CD4-positive, alpha-beta T cell treated with Interleukin-17A for 4 hours (primary cell): ENCODE measurements at regions not wholly inside any gene's neighbourhood (a gene's known extent, or its start where the extent isn't known, plus 50 kb on each side); places are given as distances from the start of the nearest gene placed in this dataset.
"Not testable (repeated sequence)": the region's sequence is repeated elsewhere in the genome, so short reads cannot be mapped to it uniquely, and the experiment has no call there.

Experiments used
- DNase-seq: peaks from one replicate; pipeline ENCODE4 v3.0.0-alpha.2; 2020; ENCODE audit warnings: mixed read lengths

- DNase-seq, result not testable (repeated sequence)
These were observed 676.4 kb upstream of the ZNF337 start for GRCh38 chr20:26373066-26373465.

- no peak for DNase-seq
These were observed 657.9 kb upstream of the ZNF337 start for GRCh38 chr20:26354511-26354910.

GRCh38 chr20:26347396-26347795 lies 650.7 kb upstream of the ZNF337 start:
- DNase-seq, result no peak

- DNase-seq, result peak; percentile 4
These were observed 643.9 kb upstream of the ZNF337 start for GRCh38 chr20:26340460-26341065.

GRCh38 chr20:26324177-26324576 lies 627.5 kb upstream of the ZNF337 start:
- DNase-seq, result peak; percentile 6

GRCh38 chr20:26315054-26315453 lies 618.4 kb upstream of the ZNF337 start:
- DNase-seq, result no peak

- DNase-seq, result not testable (repeated sequence)
These were observed 613.1 kb upstream of the ZNF337 start for GRCh38 chr20:26309720-26310119.

- no peak for DNase-seq
These were observed 612.3 kb upstream of the ZNF337 start for GRCh38 chr20:26308961-26309360.

- peak; percentile 4 for DNase-seq
These were observed 598.4 kb upstream of the ZNF337 start for GRCh38 chr20:26295006-26295405.

- not testable (repeated sequence) for DNase-seq
These were observed 591.9 kb upstream of the ZNF337 start for GRCh38 chr20:26288379-26289061.

- no peak for DNase-seq
These were observed 582.6 kb upstream of the ZNF337 start for GRCh38 chr20:26279238-26279637.

- no peak for DNase-seq
These were observed 580.7 kb upstream of the ZNF337 start for GRCh38 chr20:26277339-26277738.

GRCh38 chr20:26276554-26277210 lies 580.0 kb upstream of the ZNF337 start:
- no peak for DNase-seq

- DNase-seq, result not testable (repeated sequence)
These were observed 572.1 kb upstream of the ZNF337 start for GRCh38 chr20:26268762-26269161.

- DNase-seq, result not testable (repeated sequence)
These were observed 564.3 kb upstream of the ZNF337 start for GRCh38 chr20:26260925-26261324.

- DNase-seq, result not testable (repeated sequence)
These were observed 555.8 kb upstream of the ZNF337 start for GRCh38 chr20:26252311-26252975.

GRCh38 chr20:26251376-26251775 lies 554.7 kb upstream of the ZNF337 start:
- DNase-seq, result not testable (repeated sequence)

GRCh38 chr20:26250249-26251114 lies 553.8 kb upstream of the ZNF337 start:
- not testable (repeated sequence) for DNase-seq

- no peak for DNase-seq
These were observed 547.1 kb upstream of the ZNF337 start for GRCh38 chr20:26243731-26244130.

- not testable (repeated sequence) for DNase-seq
These were observed 524.0 kb upstream of the ZNF337 start for GRCh38 chr20:26220609-26221008.

GRCh38 chr20:26219546-26219945 lies 522.9 kb upstream of the ZNF337 start:
- not testable (repeated sequence) for DNase-seq

- DNase-seq, result no peak
These were observed 521.6 kb upstream of the ZNF337 start for GRCh38 chr20:26218301-26218700.
